Activated T-helper 1 cell treated with anti-CD3 and anti-CD28 coated beads, Interleukin-2, amount 50 U/mL, for 16 hours (primary cell): ENCODE measurements at regions not wholly inside any gene's neighbourhood (a gene's known extent, or its start where the extent isn't known, plus 50 kb on each side); places are given as distances from the start of the nearest gene placed in this dataset.
"Not testable (repeated sequence)": the region's sequence is repeated elsewhere in the genome, so short reads cannot be mapped to it uniquely, and the experiment has no call there.

ENCODE experiments used
- DNase-seq, 2 donors: peaks; one replicate each; pipeline ENCODE4 v3.0.0-alpha.2; 2020; ENCODE audit warnings: low read depth in 1 of 2, low spot score in 1 of 2

DNA sequence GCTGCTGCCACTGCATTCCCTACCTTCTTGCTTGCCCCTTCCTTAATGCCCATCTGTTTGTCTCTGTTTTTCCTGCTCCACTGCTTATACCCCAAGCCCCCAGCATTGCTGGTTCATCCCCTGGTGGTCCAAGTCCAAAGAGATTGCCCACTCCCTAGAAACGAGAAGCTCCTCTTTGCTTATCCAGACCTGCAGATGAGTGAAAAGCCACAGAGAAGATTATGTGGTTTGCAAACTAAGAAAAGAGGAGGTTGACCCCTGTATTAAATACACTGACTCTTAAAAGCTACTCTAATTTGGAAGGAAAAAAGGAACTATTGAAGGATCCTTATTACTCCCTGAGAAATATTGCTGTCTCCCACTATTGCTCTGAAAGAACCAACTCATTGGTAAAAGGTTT is 146.8 kb upstream of the RAB4A start:
- DNase-seq: no peak

DNA sequence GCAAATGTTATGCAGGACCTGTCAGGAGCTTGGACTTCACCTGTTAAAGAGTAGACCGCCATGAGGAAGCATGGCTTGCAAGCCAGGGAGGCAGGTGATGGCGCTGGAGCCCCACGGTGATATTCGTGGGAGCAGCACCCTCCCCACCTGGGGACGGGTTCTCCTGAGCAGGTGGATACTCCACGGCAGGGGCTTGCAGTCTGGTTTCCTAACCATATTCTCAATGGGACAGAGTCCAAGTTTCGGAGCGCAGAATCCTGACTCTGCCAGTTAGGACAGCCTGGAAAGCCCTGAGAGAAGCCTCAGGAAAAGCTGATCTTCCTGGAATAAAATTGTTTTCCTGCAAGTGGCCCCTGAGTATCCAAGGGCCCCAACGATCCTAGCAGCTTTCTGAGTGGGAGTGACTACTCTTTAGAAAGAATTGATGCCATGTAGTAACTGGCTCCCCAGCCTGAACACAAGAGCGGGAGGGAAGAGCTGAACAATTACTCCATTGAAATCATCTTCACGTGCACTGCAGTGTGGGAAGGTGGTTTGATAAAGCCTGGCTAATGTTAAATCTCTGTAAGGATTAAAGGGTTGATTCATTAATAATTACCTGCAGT is 146.3 kb upstream of the RAB4A start:
- DNase-seq: no peak

DNA sequence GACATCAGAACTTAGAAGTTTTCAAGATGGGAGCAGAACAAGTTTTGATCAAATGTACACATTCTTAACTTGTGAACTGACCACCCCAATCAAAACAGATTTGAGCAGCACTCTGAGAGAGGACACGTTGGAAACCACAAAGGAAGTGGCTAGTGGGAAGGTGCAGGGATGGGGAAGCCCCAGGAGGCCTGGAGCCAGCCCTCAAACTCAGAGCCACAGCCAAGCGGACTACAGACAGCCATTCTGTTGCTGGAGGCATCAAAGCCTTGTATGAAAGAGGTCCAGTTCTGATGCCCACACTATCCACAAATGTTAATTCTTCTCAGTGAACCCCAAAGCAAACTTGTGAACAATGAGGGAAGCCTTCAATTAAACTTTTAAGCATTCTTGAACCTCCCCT is 143.6 kb upstream of the RAB4A start:
- DNase-seq: no peak

DNA sequence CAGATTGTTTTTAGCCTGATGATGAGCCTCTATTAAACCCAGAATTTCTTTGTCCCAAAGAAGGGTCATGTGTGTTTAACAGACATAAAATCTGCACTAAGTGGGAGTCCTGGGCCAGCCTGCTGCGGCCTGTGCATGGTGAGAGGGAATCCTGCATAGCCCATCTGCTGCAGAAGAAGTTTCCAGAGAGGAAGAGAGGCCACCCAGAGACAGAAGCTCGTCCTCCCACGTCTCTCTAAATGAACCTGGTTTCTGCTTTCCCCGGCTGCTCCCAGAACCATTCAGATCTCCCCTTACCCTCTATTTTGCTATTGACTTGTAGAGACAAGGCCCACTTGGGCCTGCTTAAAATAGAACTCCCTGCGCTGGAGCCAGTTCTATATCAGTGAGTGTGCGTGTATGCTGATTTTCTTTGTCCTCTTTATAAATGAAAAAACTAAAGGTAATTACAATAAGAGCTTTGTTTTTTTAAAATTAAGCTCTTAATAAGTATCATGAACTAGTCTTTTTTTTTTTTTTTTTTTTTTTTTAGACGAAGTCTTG is 142.8 kb upstream of the RAB4A start:
- DNase-seq: no peak

DNA sequence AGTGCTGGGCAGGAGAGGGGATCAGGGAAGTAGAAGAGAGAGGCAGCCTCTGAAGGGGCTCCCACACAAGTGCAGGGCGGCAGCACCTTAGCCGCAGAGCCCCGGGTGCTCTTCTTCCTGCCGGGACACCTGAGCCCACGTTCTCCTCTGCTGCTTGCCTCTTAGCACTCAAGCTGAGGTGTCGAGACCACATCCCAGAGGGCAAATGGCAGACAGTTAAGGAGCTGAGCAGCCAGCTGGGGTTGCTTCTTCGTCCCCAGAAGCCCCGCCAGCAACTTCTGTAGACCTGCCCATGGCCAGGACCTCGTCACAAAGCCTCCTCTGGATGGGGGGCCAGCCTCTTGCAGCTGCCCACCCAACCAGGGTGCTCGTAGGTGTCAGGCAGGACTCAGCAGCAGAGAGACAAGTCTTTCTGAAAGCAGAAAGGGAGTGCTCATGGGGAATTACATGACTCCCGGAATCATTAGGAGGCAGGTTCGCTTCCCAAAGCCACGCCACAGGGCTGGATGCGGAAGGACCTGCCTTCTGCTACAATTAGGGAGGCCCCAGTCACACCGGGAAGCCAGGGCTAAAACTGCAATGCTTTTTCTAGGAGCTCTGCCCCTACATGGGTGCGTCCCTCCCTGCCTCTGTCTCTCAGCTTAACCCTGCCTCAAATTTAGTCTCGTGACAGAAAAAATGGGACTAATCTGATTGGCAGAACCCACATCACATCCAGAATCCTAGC is 141.4 kb upstream of the RAB4A start:
- DNase-seq: no peak

DNA sequence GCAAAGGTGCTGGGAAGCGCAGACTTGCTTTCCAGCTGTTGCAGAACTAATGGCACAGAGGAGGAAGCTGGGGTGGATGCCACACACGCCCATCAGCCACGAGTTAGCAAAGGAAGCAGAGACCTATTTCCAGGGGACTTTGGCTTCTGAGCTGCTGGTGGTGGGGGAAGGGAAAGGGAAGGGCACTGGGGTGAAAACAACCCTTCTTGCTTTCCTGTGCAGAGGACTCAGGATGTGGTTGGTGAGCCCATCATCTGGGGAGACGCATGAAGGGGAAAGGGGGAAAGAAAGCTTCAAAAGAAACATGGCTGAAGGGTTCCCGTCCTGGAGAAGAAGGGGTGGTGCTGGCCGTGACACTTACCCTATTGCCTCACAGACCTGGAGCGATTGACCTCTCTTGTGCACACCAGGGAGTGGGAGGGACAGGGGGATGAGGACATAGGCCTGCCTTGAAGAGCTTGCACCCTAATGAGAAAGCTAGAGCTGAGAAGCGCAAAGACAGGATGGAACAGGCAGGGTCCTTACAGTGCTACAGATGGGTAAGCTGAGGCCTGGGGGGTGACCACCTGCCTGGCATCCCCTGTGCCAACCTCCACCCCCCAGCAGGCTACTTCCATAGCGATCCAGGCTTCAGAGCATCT is 140.8 kb upstream of the RAB4A start:
- no peak for DNase-seq

DNA sequence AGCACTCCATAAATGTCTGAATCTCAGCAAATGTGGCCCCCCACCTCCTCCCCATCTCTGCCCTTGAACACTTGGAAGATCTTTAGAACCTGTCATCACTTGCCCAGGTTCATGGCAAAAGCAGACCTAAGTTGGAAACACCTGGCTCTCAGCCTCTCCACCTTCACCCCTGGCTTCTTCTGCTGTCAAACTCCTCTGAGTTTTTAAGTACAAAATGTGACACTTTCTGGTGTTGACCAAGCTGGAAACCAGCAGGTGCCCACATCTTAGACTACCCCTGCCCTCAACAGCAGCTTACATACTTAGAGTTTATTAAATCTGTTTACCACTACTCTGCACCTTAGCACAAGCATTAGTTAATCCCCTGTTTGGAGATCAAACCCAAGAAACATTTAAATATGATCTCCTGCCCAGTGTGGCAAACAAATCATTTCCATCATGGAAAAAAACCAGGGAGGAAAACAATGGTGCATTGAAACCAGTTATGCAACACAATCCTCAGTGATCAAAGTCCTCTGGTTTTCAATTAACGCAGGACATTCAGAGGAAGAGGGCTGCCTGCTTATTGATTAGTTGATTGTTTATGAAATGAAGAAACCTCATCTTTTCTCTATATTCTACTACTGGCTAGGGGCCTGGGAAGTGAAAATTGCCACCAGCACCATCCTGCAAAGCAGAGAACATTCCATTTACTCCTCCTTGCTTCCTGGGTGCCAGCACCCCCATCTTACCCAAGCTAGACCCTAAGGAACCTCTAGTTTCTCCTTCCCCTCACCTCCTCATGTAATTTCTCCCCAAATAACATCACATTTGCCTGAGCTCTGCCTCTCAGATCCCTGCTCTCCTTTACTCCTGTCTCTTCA is 139.4 kb upstream of the RAB4A start:
- no peak for DNase-seq

DNA sequence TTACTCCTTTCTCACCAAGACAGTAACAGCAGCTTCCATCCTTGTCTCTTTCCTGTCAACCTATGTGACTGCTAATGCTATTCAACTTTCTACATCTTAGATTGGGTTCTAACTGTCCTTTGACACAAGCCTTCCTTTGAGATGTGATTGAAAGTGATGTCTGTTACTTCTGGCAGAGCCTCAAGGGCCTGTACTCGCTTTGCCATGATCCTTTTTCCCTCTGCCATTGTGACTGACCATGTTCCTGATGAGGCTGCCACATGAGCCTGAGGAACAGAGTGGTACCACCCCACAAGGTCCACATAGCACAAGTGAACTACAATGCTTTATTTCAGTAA is 138.8 kb upstream of the RAB4A start:
- DNase-seq: no peak

DNA sequence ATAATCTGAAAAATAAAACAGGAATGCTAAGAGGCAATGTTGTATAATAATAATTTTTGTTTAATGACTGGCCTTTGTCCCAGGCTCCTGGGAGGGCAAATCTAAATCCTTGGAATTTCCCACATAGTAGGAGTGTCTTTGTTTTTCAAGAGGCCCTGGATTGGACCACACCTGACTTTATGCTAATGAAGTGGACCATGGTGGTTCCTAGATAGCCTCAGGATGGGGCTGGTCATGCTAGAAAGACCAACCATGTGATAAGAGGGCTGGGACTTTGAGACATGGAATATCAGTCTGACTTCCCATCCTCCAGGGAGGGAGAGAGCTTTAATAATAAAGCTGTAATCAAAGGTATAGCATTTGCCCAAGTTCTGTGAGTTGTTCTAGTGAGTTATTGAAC is 138.2 kb upstream of the RAB4A start:
- no peak for DNase-seq

DNA sequence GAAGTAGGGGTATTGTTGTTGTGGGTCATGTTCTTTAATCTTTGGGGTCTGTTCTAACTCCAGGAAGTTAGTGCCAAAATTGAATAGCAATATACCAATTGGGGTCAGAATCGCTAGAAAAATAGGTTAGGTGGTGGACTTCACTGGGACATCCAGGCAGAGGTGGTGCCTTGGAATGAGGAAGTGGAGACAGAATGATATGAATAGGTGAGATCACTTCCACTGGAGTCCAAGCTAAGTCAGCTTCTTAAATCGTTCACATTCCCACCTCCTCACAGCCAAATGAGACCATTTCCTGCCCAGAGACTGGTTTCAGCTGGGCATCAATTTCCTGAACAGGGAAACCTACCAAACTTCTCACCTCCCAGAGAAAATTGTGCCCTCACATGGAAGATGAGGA is 137.8 kb upstream of the RAB4A start:
- no peak for DNase-seq

DNA sequence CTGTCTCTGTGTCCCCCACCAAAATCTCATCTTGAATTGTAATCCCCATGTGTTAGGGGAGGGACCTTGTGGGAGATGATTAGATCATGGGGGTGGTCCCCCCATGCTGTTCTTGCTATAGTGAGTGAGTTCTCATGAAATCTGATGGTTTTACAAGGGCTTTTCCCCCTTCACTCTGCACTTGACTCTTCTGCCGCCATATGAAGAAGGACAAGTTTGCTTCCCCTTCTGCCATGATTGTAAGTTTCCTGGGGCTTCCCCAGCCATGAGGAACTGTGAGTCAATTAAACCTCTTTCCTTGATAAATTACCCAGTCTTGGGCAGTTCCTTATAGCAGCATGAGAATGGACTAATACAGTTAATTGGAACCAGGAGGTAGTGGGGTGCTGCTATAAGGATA is 137.1 kb upstream of the RAB4A start:
- no peak for DNase-seq

DNA sequence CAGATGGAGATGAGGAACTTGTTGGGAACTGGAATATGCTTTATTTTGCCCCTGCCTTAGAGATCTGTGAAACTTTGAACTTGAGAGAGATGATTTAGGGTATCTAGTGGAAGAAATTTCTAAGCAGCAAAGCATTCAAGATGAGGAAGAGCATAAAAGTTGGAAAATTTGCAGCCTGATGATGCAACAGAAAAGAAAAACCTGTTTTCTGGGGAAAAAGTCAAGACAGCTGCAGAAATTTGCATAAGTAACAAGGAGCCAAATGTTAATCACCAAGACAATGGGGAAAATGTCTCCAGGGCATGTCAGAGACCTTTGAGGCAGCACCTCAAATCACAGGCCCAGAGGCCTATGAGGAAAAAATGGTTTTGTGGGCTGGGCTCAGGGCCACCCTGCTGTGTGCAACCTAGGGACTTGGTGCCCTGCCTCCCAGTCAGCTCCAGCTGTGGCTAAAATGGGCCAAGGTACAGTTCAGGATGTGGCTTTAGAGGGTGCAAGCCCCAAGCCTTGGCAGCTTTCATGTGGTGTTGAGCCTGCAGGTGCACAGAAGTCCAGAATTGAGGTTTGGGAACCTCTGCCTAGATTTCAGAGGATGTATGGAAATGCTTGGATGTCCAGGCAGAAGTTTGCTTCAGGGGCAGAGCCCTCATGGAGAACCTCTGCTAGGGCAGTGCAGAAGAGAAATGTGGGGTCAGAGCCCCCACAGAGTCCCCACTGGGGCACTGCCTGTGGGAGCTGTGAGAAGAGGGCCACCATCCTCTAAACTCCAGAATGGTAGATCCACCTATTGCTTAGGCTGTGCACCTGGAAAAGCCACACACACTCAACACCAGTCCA is 136.3 kb upstream of the RAB4A start:
- not testable (repeated sequence) for DNase-seq

DNA sequence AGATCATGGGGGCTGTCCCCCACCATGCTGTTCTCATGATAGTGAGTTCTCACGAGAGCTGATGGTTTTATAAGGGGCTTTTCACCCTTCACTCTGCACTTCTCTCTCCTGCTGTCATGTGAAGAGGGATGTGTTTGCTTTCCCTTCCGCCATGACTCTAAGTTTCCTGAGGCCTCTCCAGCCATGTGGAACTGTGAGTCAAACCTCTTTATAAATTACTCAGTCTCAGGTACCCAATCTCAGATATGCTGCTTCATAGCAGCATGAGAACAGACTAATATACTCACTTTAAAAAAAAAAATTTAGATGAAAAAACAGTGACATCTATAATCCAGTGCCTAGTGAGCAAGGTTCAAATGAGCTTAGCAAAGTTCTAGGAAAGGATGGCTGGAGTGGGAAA is 135.1 kb upstream of the RAB4A start:
- DNase-seq: no peak

DNA sequence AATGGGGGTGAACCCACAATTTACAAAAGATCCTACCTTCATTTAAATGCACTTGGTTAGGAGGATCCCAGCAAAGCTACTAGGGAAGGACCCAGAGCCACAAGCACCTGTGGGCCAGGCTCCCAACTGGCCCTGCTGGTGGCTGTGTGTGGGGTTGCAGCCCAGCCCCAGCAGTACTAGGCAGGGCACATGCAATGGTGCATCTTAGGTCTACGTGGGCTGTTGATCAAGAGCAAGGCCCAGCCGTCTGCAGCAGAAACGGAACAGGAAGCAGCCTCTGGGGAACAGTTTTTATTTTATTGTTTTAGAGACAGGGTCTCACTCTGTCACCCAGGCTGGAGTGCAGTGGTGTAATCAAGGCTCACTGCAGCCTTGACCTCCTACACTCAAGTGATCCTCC is 134.1 kb upstream of the RAB4A start:
- no peak for DNase-seq

DNA sequence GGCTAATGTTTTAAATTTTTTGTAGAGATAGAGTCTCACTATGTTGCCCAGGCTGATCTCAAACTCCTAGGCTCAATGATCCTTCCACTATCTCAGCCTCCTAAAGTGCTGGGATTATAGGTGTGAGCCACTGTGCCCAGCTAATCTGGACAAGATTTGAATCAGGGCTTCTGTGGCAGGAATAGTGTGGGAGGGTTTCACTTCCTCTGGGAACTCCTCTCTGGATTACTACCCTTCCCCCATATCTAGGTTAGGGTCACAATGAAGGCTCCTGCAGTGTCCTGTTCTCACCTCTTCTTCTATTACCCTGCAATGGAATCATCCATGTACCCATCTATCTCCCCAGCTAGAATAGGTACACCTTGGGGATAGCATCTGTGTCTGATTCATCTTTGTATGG is 133.6 kb upstream of the RAB4A start:
- no peak for DNase-seq

DNA sequence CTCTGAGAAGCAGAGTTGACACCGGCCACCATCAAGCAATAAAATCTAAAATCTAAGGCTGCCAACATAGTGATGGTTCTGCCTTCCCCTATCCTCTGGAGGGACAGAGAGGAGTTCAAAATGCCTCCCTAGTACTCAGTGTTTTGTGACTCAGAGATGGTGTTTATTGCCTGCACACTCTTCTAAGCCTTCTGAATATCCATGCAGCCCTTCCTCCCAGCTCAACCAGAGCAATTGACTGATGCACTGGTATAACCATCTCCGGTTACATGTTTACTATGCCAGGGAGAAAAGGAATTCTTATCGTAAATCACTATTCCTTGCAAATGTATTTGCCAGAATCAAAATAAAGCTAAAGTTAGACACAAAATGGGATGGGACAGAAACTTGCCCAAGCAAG is 132.9 kb upstream of the RAB4A start:
- DNase-seq: no peak

DNA sequence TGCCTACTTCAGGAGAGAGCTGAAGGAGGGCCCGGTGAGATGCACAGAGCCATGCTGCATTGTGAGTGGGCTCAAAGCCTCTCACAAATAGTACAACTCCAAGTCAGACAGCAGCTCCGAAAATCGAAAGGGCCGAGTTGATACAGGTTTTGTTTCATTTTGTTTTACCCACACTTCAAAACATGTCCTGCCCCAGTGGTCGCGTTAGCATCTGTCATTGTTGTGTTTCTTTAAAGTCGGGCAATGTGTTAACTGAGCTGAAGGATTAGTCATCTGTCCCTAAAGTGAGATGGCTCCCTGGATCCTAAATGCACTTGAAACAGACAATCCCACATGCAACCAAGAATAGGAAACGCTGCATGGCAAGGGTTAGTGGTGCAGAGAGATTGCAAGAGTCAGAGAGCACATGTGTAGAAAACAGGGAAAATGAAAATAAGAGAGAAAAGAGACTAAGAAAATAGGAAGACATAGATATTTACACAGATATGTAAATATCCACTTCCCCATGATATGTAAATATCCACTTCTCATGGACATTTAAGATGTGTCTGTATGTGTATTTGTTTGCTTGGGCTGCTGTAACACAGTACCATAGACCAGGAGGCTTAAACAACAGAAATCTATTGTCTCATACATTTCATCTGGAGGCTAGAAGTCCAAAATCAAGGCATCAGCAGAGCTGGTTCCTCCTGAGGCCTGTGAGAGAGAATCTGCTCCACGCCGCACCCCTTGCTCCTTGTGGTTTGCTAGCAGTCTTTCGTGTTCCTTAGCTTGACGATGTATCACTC is 131.4 kb upstream of the RAB4A start:
- no peak for DNase-seq

DNA sequence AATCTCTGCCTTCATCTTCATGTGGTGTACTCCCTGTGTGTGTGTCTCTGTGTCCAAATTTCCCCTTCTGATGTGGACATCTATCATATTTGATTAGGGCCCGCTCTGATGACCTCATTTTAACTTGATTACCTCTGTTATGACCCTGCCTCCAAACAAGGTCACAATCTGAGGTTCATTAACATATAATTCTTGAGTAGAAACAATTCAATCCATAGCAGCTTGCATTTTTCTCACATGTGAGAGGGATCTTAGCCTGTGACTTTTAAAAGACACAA is 130.9 kb upstream of the RAB4A start:
- DNase-seq: no peak

DNA sequence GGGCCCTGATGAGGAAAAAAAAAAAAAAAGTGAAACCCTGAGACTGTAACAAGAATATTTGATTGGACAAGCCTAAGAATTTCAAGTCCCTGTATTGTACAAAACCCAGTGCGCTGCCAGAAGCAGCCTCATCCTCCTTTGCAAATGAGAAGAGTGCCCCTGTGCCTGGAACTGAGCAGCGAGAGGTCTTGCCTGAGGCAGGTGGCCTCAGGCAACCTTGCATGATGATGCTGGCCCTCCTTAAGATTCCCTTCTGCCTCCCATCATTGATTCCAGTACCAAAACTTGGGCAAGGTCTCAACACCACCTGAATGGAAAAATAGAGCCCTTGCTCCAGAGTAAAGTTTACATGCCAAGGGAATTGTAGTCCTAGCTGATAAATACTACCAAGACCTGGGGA is 129.6 kb upstream of the RAB4A start:
- no peak for DNase-seq

DNA sequence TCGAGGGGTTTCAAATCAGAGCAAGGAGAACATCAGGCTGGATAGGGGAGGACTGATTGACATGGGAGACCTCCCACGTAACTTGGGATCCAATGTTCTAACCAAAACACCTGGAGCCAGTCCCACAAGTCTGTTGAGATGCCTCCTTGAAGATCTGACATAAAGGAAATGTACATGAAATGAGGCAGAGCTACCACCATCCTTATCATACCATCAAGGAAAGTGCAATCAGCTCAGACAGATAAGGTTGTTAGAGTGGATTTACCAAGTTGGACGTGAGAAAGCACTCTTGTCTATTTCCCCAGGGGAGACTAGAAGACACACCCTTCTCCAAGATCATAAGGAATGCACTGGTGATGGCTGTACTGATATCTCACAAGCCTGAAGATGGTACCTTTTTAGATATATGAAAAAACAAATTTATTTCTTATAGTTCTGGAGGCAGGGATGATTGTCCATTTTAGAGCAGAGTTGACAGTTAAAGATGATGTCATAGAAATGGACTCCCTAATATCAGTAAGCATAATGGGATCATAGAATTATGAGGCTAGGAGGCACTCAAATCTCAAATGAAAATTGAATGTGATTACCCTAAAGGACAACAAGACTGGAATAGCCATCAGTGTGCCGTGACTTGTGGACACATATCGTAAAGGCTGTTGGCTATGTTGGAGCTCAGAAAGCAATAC is 129.1 kb upstream of the RAB4A start:
- DNase-seq: no peak
